Activated CD4-positive, CD25-positive, alpha-beta regulatory T cell treated with anti-CD3 and anti-CD28 coated beads, Interleukin-2, amount 50 U/mL, for 72 hours (primary cell): ENCODE measurements at regions not wholly inside any gene's neighbourhood (a gene's known extent, or its start where the extent isn't known, plus 50 kb on each side); places are given as distances from the start of the nearest gene placed in this dataset.
"Not testable (repeated sequence)": the region's sequence is repeated elsewhere in the genome, so short reads cannot be mapped to it uniquely, and the experiment has no call there.

Experiments used
- DNase-seq: peaks from one replicate; pipeline ENCODE4 v3.0.0; 2021

DNA sequence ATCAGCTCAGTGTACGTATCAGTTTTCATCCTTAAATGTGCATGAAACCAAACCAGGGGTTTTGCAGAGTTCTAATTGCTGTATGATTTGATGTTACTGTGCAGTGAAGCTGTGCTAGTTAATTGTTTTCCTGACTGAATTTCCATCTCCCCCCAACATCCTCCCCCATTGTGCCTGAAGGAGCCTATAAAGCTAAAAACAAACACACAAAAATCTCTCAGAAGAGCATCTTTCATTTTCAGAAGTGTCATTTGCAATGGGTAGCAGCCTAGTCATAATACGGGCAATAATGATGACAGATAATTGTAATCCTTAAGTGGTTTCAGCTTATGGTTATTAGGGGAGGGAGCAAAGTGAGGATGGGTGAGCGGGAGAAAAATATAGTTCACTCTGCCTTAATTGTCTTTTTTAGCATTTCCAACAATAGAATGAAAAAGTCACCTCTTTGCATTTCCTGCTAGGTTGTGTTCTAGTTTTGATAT lies 207.9 kb upstream of the TBL1XR1 start:
- no peak for DNase-seq

DNA sequence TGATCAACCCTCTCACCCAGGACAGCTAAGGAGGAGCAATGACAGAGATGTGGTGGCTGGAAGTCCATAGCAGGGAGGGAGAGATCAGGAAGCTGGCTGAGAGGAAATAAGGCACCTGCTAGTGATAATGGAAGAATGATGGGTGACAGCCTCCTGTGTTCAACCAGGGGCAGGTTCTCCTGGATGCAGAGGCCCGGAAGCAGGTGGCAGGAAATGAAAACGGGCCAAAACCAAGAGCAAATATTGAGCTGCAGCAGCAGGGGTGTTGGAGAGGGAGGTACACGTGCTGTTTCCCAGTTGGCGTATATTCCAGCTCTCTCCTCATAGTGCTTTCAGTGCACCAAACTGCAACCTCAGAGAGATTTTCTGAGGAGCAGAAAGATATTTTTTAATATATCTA lies 213.4 kb upstream of the TBL1XR1 start:
- no peak for DNase-seq

DNA sequence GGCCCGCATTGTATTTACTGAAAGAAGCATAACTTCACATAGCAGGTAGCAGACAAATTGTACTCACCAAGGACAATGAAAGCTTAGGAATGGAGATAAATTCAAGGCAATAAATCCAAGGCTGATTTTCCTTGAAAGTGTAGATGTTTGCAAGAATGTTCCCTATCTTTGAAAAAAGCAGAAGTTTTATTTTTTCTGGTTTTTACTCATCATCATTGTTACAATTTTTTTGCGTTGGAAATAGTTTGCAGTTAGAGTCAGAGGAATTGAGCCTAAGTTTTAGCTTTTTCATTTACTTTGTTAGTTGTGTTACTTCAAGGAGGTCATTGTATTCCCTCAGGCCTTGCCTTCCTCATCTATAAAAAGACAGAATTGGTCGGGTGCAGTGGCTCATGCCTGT lies 213.9 kb upstream of the TBL1XR1 start:
- no peak for DNase-seq

DNA sequence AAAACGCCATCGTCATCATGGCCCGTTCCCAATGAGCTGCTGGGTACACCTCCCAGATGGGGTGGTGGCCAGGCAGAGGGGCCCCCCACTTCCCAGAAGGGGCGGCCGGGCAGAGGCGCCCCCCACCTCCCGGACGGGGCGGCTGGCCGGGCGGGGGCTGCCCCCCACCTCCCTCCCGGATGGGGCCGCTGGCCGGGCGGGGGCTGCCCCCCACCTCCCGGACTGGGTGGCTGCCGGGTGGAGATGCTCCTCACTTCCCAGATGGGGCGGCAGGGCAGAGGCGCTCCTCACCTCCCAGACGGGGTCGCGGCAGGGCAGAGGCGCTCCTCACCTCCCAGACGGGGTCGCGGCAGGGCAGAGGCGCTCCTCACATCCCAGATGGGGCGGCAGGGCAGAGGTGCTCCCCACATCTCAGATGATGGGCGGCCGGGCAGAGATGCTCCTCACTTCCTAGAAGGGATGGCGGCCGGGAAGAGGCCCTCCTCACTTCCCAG lies 215.4 kb upstream of the TBL1XR1 start:
- not testable (repeated sequence) for DNase-seq

DNA sequence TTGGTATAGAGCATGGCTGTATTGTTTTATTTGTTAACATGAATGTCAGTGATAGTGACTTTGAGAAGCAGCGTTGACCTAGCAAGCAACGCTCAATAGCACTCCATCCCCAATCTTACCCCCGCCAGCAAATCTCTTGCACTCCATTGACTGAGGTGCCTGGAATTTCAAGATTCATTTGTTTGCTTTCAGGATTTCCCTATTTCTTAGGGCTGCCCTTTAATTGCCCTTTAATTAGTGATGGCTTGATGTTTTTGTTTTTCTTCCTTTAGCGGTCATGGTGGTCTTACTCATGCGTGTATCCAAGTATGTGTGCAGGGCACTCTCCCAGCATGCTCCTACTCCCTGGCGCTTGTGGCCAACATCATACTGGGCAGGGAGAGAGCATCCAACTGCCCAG lies 216.8 kb upstream of the TBL1XR1 start:
- DNase-seq, result no peak

DNA sequence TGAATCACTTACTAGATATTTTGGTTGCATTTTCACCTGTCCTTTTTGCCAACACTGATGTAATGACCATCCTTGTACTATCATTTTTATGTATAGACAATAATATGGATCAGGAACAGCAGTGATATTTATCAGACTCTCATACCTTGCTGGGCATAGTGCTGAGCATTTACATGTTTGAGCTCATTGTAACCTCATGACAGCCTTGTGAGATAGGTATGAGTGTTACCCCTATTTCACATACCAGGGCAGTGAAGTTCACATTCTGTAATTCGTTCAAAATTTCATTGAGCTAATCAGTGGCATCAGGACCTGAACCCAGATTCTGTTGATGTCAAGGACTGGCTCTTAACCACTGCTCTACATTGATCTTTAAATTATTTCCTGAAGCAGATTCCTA lies 221.5 kb upstream of the TBL1XR1 start:
- no peak for DNase-seq

DNA sequence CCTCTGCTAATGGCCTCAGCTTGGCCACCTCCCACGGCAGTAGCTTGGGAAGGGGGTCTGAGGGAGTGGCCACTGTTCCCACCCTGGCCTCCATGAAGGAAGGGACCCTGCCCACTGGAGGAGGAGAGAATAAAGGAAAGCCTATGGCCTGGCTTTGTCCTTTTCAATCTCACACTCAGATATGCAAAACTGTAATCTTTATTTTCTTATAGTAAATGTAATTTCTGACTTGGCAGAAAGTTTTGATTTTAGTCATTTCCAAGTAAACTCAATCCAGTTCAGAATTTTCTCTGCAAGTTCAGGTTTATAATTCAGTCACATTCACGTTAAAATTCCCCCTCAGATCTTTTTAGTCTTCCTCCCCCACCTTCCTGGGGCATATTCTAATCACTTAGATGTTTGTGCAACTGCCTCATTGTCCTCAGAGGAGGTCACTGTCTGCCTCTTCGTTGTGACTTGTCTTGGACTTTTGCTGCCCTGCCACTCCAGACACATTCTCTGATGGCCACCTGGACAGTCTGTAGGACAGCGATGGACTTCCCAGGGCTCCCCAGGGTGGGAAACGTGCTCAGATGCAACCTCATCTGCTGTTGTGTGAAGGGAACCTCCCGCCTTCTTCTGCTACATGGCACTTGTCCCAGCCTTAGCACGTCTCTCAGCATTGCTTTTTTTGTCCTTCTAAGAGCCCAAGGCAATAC lies 222.8 kb upstream of the TBL1XR1 start:
- DNase-seq, result peak; percentile 32

DNA sequence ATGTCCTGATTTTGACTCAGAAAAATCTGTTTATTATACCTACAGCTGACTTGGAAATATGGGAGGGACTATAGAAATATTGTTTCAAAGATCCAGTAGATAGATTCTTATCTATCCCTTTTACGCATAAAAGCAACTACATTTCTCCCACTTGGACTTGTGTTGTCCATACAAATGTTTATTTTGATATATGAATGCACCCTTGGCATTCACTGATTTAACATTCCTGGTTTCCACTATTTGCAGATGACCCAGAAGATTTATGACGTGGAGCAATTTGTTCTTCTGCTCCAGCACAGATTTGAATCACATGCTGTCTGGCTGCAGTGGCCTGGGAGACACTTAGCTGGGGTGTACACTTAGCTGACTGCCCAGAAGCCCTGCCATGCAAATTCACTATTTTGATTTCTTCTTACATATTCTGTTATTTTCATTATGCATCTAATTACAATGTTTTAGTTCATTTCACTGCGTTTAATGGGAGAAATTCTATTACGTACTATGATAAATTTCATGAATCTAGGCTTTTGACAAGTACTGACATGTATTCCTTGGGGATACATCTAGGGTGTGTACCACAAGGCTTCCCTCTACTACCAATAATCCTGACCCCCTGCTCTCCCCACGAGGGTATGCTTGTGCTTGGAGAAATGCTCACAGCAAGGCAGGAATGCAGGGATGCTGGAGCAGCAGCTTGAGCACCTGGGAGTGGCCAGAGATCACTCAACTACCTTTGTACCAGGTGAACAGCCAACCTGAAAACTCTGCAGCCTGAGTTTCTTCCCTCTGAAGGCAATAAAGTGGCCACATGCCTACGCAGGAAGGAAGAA lies 223.6 kb upstream of the TBL1XR1 start:
- no peak for DNase-seq

DNA sequence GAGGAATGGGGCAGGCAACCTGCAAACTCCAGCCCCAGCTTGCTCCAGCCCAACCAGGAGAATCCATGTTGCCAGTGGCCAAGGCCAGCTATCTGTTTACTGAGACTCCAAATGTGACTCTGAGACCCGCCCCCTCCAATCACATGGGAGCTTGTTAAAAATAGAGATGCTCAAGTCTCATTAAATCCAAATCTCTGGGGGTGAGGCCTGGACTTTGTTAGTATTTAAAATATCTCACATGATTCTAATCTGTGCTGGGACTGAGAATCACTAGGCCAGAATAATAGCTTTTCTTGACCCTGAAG lies 224.2 kb upstream of the TBL1XR1 start:
- no peak for DNase-seq

DNA sequence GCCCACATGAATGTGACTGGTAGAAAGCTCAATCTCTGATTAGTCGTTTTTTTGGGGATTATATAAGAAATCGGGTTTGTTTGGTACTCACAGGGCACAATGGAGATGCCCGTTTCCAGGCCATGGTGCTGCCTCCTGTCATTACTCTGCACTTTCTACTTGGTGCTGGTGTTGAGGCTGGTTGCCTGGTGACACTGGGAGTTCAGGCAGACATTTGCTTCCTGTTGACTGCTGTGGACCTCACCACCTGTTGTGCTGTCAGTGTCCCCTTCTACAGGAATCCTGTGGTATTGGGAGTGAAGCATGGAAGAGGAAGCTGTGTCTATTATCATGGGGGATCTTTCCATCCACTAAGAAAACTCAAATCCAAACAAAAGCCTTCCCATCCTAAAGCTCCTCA lies 227.2 kb upstream of the TBL1XR1 start:
- no peak for DNase-seq

DNA sequence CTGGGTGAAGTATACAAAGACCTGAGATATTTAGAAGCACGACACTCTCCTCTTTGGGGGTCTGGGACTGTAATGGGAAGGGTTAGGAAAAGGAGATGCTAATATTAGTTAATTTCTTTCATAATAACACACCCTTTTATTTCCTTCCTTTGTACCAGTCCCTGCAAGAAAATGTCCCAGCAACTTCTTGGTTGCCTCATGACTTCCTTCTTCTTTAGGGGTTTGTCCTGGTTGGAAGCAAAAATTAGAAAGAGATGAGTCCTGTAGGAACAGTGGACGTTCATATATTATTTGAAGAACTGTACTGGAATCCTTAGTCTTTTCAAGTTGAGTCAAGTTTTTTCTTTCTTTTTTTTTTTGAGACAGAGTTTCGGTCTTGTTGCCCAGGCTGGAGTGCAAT lies 227.8 kb upstream of the TBL1XR1 start:
- no peak for DNase-seq

DNA sequence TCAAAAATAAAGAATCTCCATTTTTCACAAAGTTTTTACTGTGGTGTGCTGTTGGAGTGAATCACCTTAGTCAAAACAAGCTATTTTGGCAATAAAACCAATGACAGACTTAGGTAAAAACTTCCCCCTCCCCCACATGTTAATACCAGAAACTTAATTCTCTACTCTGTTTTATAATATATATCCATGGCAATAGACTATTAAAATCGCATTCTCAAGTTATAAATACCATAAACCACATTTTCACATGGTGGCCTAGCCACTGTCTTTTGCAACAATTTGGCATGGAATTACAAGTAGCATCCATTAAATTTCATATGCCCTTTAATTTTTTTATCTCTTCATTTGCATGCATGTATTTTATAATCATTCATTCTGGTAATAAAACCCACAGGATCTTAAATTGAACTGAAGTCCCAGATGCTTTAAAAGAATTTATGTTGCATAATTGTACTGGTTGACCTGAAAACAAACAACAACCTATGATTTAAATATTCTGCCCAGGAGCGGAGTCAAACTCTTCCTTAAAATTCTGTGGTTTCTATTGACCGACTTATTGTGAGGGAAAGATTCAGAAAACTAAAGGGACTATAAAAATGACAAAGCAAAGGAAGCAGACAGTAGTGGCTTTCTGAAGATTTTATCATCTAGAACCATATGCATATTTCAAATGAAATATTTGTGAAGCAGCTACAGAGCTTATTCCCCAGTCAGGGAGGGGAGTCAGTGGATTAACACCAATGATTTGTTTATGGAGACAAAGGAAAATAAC lies 229.0 kb upstream of the TBL1XR1 start:
- no peak for DNase-seq

DNA sequence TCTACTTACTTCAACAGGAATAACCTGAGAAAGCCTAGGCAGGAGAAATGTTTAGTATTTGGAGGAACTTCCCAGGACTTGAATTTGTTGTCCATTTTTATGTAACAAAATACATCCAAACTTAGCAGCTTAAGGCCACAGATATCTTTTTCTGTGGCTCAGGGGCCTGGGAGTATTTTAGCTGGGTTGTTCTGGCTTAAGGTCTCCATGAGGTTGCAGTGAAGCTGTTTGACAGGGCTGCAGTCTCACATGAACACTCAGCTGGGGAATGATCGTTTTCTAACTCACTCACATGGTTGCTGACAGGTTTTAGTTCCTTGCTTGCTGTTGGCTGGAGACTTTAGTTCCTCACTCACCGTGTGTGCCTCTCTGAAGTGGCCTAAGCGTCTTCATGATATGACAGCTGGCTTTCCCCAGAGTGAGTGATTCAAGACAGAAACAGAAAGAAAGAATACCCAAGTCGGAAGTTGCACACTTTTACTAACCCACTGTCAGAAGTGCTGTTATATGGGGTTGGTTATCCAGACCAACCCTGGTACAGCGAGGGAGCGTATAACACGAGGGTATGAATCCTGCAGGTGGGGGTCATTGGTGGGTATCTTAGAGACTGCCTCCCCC lies 229.7 kb upstream of the TBL1XR1 start:
- DNase-seq, result peak; percentile 38

DNA sequence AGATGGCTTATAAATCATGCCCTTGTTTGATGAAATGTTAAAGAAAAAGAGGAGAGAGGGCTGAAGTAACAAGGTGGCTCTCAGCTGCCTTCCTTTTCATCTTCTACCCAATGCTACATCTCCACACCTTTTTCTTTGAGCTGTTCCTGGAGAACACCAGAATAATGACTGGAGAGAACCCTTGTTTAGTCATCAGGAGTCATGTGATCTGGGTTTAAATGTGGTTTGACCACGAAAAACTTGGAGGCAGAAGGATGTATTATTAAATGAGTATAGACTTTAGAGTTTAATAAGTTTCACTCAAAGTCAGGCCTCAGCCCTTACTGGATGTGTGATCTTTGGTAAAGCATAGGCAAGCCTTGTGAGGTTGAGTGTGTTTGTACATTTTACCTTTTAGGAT lies 230.3 kb upstream of the TBL1XR1 start:
- DNase-seq, result no peak

DNA sequence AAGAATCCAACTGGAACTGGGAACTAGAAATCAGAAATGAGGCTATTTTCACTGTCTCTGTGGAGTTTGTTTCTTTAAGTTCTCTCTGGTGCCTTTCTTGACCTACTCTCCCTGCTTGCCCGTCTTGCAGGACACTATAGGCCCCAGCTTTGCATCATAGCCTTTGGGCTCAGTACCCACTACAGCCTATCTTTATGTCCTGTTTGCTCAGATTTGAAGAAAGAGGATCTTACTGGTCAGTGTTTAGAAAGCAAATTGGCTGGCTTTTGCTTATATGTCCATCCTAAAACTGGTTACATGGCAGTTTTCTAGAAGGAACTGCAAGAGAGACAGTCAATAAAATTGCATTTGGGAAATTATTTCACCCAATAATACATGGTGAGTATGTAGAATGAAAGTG lies 231.8 kb upstream of the TBL1XR1 start:
- DNase-seq, result no peak

DNA sequence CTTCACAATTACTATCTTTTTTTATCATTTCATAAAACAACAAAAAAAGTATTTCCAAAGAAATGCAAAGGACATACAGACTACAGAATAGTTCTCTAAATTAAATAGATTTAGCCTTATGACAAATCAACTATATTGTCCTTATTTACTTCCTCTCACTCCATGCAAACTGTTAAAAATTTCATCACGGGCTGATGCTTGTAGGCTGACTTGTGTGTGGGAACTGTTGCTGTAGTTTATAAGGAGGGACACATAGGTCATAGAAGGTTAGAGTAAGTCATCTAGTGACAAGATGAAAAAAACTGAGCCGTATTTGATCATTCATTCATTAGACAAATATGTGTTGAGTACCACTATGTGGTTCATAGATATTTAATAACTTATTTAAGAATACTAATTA lies 232.5 kb upstream of the TBL1XR1 start:
- DNase-seq, result no peak

DNA sequence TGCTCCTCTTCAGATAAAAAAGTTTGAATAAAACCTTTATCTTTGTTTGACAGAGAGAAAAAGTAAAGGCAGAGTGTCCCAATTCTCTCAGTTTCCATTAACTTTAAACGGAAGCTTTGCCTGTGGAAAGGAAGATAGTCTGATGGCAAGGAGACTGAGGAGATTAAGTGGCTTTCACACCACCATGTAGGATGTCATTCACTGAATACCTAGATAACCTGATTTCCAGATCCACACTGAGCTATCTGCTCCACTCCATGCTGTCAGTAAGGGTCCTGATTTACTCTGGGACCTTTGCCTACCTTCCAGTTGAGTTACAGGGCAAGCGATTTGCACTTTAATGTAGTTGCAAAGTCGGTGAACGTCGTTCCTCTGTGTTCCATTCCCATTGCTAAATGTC lies 233.4 kb upstream of the TBL1XR1 start:
- no peak for DNase-seq

DNA sequence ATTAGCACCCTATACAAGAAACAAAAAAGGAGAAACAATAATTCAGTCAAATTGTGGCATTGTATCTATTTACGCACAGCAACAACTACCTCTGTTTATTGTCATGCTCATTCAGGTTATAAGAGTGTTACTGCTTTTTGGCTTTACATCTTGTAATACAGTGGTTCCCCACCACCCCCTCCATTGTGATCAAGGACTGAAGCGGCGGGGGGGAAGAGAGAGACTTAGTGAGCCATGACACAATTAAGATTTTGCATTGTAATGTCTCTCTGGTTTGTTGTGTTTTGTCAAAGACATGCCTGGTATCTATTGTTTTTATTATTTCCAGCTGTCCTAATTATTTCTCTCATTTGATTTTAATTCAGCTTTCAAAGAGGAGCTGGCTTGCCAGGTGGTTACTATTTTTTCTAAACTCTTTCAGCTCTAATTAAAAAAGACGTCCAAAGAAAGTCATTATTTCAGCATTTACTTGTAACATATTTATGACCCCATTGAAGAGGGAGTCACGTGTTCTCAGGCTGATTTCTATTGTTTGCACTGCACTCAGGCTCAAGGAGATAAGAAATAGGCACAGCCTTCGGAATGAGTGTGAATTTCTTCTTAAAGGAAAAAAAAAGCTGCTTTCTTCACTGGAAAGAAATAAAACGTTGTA lies 234.4 kb upstream of the TBL1XR1 start:
- no peak for DNase-seq

DNA sequence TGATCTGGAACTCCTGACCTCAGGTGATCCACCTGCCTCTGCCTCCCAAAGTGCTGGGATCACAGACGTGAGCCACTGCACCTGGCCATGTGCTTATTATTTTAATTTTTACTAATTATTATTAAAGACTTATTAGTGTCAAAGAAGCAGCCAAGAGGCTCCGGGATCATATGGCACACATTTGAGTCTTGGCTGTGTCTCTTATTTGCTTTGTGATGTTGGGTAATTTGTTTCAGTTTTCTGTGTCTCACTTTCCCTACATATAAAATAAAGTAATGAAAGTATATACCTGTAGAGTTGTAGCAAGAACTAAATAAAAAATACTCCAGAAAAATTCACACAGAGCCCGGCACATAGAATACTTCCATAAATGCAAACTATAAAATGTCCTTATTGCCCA lies 238.0 kb upstream of the TBL1XR1 start:
- DNase-seq, result no peak

DNA sequence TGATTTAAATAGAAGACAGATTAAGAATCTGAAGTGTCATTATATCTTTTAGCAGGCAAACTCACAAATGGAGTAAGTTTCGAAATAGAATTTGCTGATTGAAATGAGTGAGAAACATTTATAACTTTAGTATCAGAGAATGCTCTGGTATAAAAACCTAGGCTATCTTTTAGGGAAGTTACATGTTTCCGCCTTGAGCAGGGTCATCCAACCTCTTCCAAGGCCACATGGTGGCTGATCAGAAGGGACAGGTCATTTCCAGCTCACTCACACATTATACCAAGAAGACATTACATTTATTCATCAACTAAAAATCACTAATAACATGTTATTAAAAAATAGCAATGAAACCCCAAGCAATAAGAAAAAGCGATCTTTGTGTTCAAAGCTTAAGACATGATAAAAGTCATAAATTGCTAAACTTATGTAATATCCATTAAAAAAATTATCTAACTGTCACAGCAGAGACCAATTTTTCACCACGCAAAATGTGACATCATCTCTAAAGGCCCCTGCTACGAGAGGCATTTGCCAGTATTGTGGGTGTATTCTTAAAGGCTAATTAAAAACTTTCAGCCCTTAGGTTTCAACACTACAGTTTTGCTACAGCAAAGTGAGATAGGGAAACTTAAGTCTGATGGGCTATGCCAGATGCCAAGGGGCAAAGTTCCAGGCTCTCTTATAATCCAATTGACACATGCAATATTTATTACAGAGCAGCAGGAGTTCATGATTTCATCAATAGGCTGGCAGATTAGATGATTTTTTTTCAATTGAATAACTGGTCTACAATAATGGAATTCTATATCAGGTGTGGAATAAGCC lies 240.4 kb upstream of the TBL1XR1 start:
- no peak for DNase-seq

DNA sequence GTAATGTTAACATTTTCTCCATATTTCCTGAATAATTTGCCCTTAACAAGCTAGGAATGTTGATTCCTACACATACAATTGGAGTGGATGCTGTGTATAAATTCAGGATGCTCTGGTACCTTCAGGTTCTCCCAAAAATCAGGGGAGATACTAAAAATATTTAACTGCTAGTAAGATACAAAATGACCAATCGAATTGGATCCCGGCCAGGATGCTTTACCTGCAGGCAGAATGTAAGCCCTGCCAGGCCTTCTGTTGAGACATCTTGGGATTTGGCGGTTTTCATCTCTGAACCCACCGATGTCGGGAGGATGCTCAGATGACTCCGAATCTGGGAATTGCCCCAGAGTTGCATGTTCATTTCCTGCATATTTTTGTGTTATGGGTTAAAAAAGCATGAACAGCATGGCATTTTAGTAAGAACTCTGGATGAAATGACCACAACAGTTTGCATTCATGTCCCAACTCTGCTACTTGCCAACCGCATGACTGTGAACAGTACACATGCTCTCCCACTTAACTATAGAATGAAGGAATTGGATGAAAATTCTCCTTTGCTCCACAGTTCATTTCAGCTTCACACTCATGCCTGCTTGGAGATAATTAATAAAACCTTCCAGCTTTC lies 241.4 kb upstream of the TBL1XR1 start:
- DNase-seq, result no peak
